ENCODE measurements at regions not wholly inside any gene's neighbourhood (a gene's known extent, or its start where the extent isn't known, plus 50 kb on each side); places are given as distances from the start of the nearest gene placed in this dataset.
A peak's percentile ranks its signal among the peaks of the same experiment; 100 is the strongest.

- no peak for DNase-seq (ENCODE audit: low read depth)
These were observed 80.0 kb downstream of the CLDN34 start for GRCh38 chrX:10047133-10047532.

DNA sequence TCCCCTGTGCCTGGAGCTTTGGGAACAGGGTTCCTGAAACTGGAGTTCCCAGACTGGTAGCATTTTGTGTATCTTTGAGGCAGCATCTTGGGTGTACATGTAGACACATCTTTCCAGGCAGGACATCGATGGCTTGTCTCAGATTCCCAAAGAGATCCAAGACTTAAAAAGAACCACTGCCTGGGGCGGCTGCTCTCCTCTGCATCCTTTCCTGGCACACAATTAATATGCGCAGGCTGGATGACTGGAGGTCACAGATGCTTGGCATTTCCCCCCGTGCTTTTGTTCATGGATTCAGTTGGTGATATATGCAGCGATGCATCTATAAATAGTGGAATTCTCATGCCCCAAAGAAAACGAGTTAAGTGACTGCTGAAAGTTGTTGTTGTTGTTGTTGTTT, 80.5 kb downstream of the CLDN34 start:
- DNase-seq (ENCODE audit: low read depth) = no peak

DNA sequence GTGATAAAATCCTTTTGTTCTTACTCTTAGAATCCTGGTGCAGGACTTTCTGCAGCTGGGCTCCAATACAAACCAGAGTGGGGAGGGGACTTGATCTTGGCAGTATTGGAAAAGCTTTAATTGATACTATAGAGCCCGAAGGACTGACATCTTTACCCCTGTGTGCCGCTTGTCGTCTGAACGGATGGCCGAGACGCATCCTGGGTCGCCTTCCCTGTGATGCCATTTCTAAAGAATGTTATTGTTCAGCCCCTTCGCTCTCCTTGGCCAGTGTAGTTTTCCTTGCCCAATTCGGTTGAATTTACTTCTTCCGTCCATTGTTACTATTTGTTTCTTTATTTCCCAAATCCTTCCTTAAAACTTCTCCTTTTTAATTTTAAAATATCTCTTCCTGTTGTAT, 80.9 kb downstream of the CLDN34 start:
- no peak for DNase-seq (ENCODE audit: low read depth)

DNA sequence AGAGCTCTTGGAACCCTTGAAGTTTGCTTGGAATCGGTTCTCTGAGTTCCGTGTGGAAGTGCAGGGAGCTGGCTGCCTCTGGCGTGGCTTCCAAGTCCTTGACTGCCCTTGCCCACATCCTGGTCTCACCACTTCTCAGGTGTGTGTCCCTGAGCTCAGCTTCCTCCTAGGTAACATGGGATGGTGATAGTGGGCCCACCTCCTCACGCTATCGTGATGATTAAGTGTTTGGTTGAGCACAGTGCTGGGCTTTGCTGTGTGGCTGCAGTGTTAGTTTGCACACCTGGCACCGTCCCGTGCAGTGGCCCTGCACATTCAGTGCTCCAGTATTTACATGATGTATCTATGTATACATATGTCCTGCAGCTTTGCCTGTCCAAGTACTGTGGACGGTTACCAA, 81.5 kb downstream of the CLDN34 start:
- no peak for DNase-seq (ENCODE audit: low read depth)

DNA sequence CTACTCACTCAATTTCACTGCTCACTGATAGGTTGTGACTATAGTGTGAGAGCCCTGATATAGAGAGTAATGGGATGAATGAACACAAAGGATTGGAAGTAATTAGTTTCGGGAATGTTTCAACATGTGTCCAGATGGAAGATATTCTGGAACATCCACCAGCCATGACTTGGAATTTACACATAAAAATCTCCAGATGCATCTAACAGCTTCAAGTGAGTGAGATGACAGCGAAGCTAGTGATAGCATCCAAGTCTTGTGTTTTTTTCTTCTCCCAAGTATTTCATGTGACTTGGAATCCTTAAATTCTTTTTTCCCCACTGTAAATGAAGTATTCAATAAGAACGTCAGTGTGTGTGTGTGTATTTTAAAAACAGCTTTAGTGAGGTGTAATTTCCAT, 82.1 kb downstream of the CLDN34 start:
- DNase-seq (ENCODE audit: low read depth) = no peak

- DNase-seq (ENCODE audit: low read depth) = peak; percentile 13
These were observed 83.3 kb downstream of the CLDN34 start for GRCh38 chrX:10050481-10050880.

DNA sequence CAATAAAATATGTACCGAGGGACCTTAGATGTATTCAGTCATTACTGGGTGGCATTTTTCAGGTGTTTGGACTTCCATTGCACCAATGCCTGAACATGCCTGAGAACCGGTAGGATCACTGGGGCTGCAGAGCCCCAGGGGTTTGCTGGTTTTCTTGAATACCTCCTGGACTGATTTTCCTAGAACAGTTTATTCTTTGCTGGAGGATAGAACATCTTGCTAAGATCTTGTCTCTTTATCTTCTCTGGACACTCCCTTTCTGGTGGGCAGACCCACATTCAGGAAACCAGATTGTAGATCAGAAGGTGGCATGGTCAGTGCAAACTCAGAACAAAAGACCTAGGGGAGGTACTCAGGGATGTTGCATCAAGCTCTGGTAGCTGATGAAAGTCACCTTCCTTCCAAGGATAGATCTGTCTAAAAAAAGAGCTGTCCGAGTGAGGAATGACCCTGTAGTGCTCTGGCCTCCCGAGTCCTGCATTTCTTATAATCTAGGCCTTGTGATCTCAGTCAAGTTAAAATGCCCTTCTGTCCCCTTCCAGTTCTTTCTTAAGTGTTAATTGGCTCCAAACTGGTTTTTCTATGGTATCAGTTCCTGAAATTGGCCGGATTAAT, 84.8 kb downstream of the CLDN34 start:
- DNase-seq (ENCODE audit: low read depth) = no peak

- DNase-seq (ENCODE audit: low read depth) = no peak
These were observed 85.9 kb downstream of the CLDN34 start for GRCh38 chrX:10052906-10053625.

DNA sequence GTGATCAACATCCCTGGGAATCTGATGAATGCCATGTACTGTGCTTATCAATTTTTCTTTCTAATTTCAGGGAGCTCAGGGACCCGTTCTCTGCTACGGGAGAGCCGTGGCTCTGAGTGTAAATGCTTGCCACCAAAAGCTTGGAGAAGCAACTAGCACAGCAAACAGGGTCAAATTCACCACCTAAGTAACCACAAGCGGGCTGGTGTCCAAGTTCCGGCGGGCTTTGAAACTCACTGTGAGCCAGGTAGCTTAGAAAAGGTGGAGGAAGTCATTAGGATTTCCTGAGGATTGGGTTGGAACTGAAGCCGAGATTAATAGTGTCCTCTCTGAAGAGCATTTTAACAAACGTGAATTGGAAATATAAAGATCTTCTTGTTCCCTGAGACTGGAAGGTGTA, 87.2 kb downstream of the CLDN34 start:
- no peak for DNase-seq (ENCODE audit: low read depth)

DNA sequence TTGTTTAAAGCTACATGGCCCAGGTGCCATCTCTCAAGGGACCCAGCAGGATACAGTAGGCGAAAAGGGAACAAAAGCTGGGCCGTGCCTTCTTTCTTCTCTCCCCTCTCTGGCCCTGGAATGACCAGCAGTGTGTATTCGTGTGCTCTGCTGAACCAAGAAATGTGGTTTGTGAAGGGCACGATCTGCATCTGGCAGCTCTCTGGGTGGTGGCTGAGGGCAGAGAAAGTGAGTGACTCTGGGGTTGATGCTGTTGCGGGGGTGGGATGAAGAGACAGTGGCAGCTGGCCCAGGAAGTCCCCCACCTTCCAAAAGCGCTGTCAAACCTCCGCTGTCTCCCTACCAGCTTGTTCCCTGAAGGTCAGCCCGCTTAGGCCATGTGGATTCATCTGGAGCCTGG, 88.3 kb downstream of the CLDN34 start:
- DNase-seq (ENCODE audit: low read depth) = no peak

- DNase-seq (ENCODE audit: low read depth) = no peak
These were observed 94.4 kb upstream of the CLCN4 start for GRCh38 chrX:10062352-10062751.

GRCh38 chrX:10062980-10063379, 93.8 kb upstream of the CLCN4 start:
- DNase-seq (ENCODE audit: low read depth) = no peak

- no peak for DNase-seq (ENCODE audit: low read depth)
These were observed 92.0 kb upstream of the CLCN4 start for GRCh38 chrX:10064736-10065135.

GRCh38 chrX:10070714-10071436, 85.9 kb upstream of the CLCN4 start:
- no peak for DNase-seq (ENCODE audit: low read depth)

GRCh38 chrX:10071451-10072144, 85.2 kb upstream of the CLCN4 start:
- DNase-seq (ENCODE audit: low read depth) = peak; percentile 54

DNA sequence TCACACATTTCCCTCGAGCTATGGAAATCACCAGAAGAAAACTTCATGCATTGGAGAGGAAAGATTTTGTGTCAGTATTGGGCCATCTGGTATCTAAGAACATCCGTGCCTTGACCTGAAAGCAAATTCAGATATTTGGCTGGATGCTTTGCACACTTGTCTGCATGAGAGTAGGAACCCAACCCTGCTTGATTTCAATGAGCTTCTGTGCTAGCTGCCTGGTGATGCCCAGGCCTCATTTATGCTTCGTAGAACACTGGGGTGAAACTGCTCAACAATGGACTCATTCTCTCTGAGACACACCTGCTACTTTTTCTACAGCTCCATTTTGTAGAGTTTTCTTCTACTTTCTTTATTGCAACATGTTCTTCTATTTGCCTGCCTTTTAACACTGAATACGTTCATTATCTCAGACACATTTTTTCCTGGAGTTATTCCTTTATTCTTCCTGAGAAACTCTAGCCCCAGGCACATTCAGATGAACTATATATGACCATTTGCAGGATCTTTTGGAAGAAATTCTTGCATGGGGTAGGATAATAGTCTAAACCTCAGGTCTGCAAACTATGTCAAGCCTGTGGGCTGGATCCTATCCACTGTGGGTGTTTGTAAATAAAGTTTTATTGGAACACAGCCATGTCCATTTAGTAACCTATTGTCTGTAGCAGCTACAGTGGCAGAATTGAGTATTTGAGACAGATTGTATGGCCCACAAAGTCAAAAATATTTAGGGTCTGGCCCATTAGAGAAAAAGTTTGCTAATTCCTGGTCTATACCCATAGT, 83.8 kb upstream of the CLCN4 start:
- DNase-seq (ENCODE audit: low read depth) = no peak

DNA sequence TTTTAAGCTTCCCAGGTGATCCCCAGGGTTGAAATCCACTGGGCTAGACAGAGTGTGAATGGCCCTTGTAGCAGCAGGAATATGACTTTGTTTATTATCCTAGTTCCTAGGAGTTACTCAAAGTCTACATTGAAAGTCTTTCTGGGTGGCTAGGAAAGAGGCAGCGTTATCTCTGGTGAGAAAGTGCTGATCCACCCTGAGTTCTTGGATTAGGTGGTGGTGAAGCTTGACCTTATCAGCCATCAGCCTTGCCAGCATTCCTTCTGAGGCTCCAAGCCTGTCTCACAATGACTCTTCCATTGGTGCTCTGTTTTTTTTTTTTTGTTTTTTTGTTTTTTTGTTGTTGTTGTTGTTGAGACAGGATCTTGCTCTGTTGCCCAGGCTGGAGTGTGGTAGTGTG, 83.1 kb upstream of the CLCN4 start:
- DNase-seq (ENCODE audit: low read depth) = no peak

DNA sequence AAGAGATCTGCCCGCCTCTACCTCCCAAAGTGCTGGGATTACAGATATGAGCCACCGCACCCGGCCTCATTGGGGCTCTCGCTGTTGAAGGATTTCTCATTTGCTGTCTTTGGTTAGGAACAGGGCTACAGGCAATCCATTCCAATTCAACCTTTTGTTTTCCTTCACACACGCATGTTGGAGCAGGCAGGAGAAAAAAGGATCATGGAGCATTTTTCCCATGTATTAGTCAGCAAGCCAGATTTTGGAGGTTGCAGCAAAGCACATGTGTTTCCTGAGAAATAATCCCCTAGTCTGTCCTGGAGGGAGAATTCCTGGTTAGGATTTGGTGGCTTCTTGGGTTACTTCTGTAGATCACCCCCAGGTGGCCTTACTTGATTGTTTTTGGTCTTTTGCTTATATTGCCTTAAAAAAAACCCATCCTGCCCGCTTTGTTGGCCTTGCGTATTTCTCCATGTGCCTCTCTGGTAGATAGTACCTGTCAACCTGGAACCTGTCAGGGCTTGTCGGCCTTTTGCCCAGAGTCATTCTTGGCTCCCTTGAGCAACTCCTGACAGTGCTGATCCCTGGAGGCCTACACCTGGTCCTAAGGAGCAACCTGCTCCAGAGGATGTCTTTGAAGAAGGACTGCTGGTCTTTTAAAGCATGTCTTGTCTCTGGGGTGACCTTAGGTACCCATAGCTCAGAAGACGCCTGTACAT, 82.4 kb upstream of the CLCN4 start:
- no peak for DNase-seq (ENCODE audit: low read depth)

DNA sequence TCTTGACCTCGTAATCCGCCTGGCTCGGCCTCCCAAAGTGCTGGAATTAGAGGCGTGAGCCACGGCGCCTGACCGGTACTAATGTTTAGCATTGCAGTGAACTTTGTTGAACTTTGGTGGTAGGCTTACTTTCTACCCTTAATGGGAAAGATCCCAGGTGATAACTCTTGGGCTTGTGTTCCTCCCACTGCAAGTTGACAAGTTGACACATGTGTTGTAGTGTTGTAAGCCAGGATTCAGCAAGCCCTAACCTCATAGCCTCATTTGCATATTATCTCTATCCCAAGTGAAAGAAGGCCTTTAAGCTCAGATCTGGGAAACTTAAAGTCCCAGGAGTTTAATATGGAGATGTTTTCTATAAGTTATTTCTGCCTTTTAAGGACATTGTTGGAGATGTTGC, 80.0 kb upstream of the CLCN4 start:
- no peak for DNase-seq (ENCODE audit: low read depth)

DNA sequence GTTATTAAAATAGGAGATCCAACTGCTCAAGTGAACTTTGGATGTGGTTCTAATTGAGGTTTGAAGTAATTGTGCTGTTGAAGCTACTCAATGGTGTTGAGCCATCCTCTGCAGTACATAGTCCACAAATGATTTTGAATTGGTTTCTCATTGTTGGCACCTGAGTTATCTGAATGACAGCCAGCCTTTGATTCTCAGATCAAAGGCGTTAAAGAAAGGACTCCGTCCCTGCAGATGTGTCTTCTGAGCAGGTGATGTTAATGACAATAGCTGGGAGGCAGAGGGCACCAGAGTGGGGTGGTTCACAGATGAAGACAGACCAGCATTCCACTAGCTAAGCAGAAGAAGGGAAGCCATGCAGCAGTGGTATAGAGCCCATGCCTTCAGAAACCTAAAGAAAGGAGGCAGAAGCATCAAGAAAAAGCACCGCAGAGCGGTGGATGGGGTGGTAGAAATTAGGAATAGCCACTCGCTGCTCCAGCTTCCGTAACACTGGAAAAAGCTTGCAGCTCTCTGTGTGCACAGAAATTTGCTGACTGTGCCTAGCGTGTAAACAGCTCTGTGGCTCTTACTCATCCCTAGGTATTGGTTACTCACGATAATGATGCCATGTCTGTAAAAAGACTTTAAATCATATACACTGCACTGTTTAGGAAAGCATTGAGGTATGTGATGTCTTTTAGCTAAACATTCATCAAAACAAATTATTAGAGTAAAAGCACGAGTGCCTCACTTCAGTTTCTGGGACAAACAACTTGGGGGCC, 79.2 kb upstream of the CLCN4 start:
- no peak for DNase-seq (ENCODE audit: low read depth)
